SK-N-SH (cell line): ENCODE measurements at regions not wholly inside any gene's neighbourhood (a gene's known extent, or its start where the extent isn't known, plus 50 kb on each side); places are given as distances from the start of the nearest gene placed in this dataset.

Source experiments
- EZH2phosphoT487 ChIP-seq: fragments of 200-600 bp; sonication (generic); IDR thresholded peaks from 2 replicates; pipeline ENCODE4 v1.6.1; 2017; ENCODE audit warnings: low read depth, mixed run types, mild to moderate bottlenecking, antibody characterized with exemption, moderate library complexity, borderline replicate concordance
- FOXM1 ChIP-seq: IDR thresholded peaks from 2 replicates; pipeline ENCODE4 v1.4.0; 2012; ENCODE audit warnings: low read depth, mild to moderate bottlenecking
- GABPA ChIP-seq: IDR thresholded peaks from 2 replicates; pipeline ENCODE4 v1.4.0; 2012; ENCODE audit warnings: low read depth, mild to moderate bottlenecking
- JUND ChIP-seq: IDR thresholded peaks from 2 replicates; pipeline ENCODE4 v1.4.0; 2012
- MEF2A ChIP-seq: IDR thresholded peaks from 2 replicates; pipeline ENCODE4 v1.4.0; 2012; ENCODE audit warnings: low read depth, borderline replicate concordance
- POLR2AphosphoS5 ChIP-seq: IDR thresholded peaks from 2 replicates; pipeline ENCODE4 v1.6.1; 2012; ENCODE audit warnings: low read depth, low read length
- RAD21 ChIP-seq: IDR thresholded peaks from 2 replicates; pipeline ENCODE4 v1.6.1; 2012; ENCODE audit warnings: mild to moderate bottlenecking, low read length
- RFX5 ChIP-seq: IDR thresholded peaks from 2 replicates; pipeline ENCODE4 v1.6.1; 2012; ENCODE audit warnings: mild to moderate bottlenecking, improper control_type of control experiment, low read length
- TCF12 ChIP-seq: IDR thresholded peaks from 2 replicates; pipeline ENCODE4 v1.4.0; 2012
- YY1 ChIP-seq: IDR thresholded peaks from 2 replicates; pipeline ENCODE4 v1.4.0; 2012; ENCODE audit warnings: low read depth, mild to moderate bottlenecking
- TF ChIP-seq, protein P1 (sequence below): IDR thresholded peaks from 2 replicates; pipeline ENCODE4 v1.6.1; 2012; ENCODE audit warnings: mild to moderate bottlenecking, low read depth, low read length, moderate library complexity
- TF ChIP-seq, protein P2 (sequence below): fragments of 200-600 bp; sonication (generic); IDR thresholded peaks from 2 replicates; pipeline ENCODE4 v1.6.1; 2017; ENCODE audit warnings: antibody characterized with exemption, mild to moderate bottlenecking, moderate library complexity
- TF ChIP-seq, protein P3 (sequence below): fragments of 150-350 bp; IDR thresholded peaks from 2 replicates; pipeline ENCODE4 v1.6.1; 2017; ENCODE audit warnings: antibody characterized with exemption, low read length, low read depth, borderline replicate concordance
- TF ChIP-seq, protein P4 (sequence below): IDR thresholded peaks from 2 replicates; pipeline ENCODE4 v1.4.0; 2012; ENCODE audit warnings: low read depth

DNA sequence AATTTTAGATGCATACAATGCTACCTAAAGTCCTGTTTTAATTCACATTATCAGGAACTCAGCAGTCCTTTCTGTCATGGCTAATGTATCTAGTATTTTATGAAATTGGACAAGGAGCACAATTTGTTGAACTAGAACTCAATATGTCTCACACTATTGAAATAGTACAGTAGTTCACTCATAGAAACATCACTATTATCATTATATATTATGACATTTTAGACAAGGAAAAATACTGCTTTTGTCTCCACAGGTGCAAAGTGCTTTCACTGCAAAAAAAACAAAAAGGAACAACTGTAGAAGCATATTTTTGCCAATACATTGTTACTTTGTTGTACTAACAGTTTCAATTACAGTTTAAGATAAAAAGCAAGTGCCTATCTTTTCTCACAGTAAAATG, 419.2 kb upstream of the CDH19 start:
- TF ChIP-seq POLR2AphosphoS5 (no peak), FOXM1 (no peak), YY1 (no peak), RFX5 (no peak), RAD21 (no peak), EZH2phosphoT487 (no peak), GABPA (no peak), TCF12 (no peak), MEF2A (no peak), JUND (no peak)
- TF ChIP-seq, protein P1, sequence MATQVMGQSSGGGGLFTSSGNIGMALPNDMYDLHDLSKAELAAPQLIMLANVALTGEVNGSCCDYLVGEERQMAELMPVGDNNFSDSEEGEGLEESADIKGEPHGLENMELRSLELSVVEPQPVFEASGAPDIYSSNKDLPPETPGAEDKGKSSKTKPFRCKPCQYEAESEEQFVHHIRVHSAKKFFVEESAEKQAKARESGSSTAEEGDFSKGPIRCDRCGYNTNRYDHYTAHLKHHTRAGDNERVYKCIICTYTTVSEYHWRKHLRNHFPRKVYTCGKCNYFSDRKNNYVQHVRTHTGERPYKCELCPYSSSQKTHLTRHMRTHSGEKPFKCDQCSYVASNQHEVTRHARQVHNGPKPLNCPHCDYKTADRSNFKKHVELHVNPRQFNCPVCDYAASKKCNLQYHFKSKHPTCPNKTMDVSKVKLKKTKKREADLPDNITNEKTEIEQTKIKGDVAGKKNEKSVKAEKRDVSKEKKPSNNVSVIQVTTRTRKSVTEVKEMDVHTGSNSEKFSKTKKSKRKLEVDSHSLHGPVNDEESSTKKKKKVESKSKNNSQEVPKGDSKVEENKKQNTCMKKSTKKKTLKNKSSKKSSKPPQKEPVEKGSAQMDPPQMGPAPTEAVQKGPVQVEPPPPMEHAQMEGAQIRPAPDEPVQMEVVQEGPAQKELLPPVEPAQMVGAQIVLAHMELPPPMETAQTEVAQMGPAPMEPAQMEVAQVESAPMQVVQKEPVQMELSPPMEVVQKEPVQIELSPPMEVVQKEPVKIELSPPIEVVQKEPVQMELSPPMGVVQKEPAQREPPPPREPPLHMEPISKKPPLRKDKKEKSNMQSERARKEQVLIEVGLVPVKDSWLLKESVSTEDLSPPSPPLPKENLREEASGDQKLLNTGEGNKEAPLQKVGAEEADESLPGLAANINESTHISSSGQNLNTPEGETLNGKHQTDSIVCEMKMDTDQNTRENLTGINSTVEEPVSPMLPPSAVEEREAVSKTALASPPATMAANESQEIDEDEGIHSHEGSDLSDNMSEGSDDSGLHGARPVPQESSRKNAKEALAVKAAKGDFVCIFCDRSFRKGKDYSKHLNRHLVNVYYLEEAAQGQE = no peak
- TF ChIP-seq, protein P2, sequence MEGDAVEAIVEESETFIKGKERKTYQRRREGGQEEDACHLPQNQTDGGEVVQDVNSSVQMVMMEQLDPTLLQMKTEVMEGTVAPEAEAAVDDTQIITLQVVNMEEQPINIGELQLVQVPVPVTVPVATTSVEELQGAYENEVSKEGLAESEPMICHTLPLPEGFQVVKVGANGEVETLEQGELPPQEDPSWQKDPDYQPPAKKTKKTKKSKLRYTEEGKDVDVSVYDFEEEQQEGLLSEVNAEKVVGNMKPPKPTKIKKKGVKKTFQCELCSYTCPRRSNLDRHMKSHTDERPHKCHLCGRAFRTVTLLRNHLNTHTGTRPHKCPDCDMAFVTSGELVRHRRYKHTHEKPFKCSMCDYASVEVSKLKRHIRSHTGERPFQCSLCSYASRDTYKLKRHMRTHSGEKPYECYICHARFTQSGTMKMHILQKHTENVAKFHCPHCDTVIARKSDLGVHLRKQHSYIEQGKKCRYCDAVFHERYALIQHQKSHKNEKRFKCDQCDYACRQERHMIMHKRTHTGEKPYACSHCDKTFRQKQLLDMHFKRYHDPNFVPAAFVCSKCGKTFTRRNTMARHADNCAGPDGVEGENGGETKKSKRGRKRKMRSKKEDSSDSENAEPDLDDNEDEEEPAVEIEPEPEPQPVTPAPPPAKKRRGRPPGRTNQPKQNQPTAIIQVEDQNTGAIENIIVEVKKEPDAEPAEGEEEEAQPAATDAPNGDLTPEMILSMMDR = no peak
- TF ChIP-seq, protein P3, sequence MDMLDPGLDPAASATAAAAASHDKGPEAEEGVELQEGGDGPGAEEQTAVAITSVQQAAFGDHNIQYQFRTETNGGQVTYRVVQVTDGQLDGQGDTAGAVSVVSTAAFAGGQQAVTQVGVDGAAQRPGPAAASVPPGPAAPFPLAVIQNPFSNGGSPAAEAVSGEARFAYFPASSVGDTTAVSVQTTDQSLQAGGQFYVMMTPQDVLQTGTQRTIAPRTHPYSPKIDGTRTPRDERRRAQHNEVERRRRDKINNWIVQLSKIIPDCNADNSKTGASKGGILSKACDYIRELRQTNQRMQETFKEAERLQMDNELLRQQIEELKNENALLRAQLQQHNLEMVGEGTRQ = no peak
- TF ChIP-seq, protein P4, sequence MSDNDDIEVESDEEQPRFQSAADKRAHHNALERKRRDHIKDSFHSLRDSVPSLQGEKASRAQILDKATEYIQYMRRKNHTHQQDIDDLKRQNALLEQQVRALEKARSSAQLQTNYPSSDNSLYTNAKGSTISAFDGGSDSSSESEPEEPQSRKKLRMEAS = no peak
